Omental fat pad (tissue), 3 donors: ENCODE measurements at regions not wholly inside any gene's neighbourhood (a gene's known extent, or its start where the extent isn't known, plus 50 kb on each side); places are given as distances from the start of the nearest gene placed in this dataset.

ENCODE experiments used
- ATAC-seq: fragments of 150-250 bp; one replicate; pipeline ENCODE4 v1.9.1; 2016; ENCODE audit warnings: mild to moderate bottlenecking, moderate library complexity; ENCODE audit not compliant: low FRiP score
- DNase-seq: peaks from one replicate; pipeline ENCODE4 v3.0.0-alpha.2; 2019; ENCODE audit warnings: low spot score
- CTCF ChIP-seq, 3 donors: fragments of 450-650 bp; IDR thresholded peaks; one replicate each; pipeline ENCODE4 v1.5.1; 2016 to 2017; ENCODE audit warnings: antibody characterized with exemption in 3 of 3, mild to moderate bottlenecking in 3 of 3, moderate library complexity in 2 of 3

GRCh38 chr2:40606862-40607261 is 155.0 kb upstream of the SLC8A1 start:
- DNase-seq, result no peak
- no peak for ATAC-seq
- TF ChIP-seq CTCF (IDR thresholded peaks at IDR 0.05), result no peak

- TF ChIP-seq CTCF (IDR thresholded peaks at IDR 0.05), result no peak
- DNase-seq (no peak), ATAC-seq (no peak)
Observed at GRCh38 chr2:40611196-40611595, 159.3 kb upstream of the SLC8A1 start.

- DNase-seq (no peak), ATAC-seq (no peak)
- TF ChIP-seq CTCF (IDR thresholded peaks at IDR 0.05), result no peak
Observed at GRCh38 chr2:40625849-40626248, 174.0 kb upstream of the SLC8A1 start.

GRCh38 chr2:40628556-40628955 is 176.7 kb upstream of the SLC8A1 start:
- DNase-seq (no peak), ATAC-seq (no peak)
- no peak for TF ChIP-seq CTCF (IDR thresholded peaks at IDR 0.05)

- no peak for TF ChIP-seq CTCF (IDR thresholded peaks at IDR 0.05)
- DNase-seq, result no peak
- ATAC-seq, result no peak
Observed at GRCh38 chr2:40629768-40630434, 178.0 kb upstream of the SLC8A1 start.

GRCh38 chr2:40639320-40639719 is 187.4 kb upstream of the SLC8A1 start:
- no peak for TF ChIP-seq CTCF (IDR thresholded peaks at IDR 0.05)
- ATAC-seq (no peak), DNase-seq (no peak)

- ATAC-seq, result no peak
Observed at GRCh38 chr2:40642237-40642636, 190.3 kb upstream of the SLC8A1 start.

More at GRCh38 chr2:40642237-40642636, 190.3 kb upstream of the SLC8A1 start:
- no peak for TF ChIP-seq CTCF (IDR thresholded peaks at IDR 0.05)
- no peak for DNase-seq
